BJ (cell line): ENCODE measurements at regions not wholly inside any gene's neighbourhood (a gene's known extent, or its start where the extent isn't known, plus 50 kb on each side); places are given as distances from the start of the nearest gene placed in this dataset.

Experiments
- CTCF ChIA-PET: fragments of 350-600 bp; formaldehyde crosslinking; extraction: SDS; loops from one replicate; lab custom pipeline; 2021; ENCODE audit warnings: antibody characterized with exemption, inconsistent platforms; lab: Yijun Ruan, JAX
- POLR2A ChIA-PET: fragments of 300-600 bp; sonication (Branson Sonifier 250); formaldehyde crosslinking; extraction: SDS; loops from one replicate; lab custom pipeline; 2021; ENCODE audit warnings: antibody characterized with exemption; lab: Charles Lee
- DNase-seq: peaks from one replicate; pipeline ENCODE4 v3.0.0-alpha.2; 2011; ENCODE audit warnings: low read depth
- H3K27me3 ChIP-seq: 2 replicates; pipeline ENCODE4 v1.6.0; 2011; ENCODE audit warnings: low read length; ENCODE audit not compliant: control insufficient read depth, insufficient read depth
- H3K36me3 ChIP-seq: 2 replicates; pipeline ENCODE4 v1.5.1; 2011; ENCODE audit warnings: low read length; ENCODE audit not compliant: control insufficient read depth, insufficient read depth
- H3K4me3 ChIP-seq: 2 replicates; pipeline ENCODE4 v1.5.1; 2011; ENCODE audit warnings: low read depth, mild to moderate bottlenecking, control low read depth, low read length
- CTCF ChIP-seq: IDR thresholded peaks from 2 replicates; pipeline ENCODE4 v1.5.1; 2011; ENCODE audit warnings: low read depth, mild to moderate bottlenecking, control low read depth, inconsistent platforms, low read length, moderate library complexity; ENCODE audit not compliant: insufficient read depth

DNA sequence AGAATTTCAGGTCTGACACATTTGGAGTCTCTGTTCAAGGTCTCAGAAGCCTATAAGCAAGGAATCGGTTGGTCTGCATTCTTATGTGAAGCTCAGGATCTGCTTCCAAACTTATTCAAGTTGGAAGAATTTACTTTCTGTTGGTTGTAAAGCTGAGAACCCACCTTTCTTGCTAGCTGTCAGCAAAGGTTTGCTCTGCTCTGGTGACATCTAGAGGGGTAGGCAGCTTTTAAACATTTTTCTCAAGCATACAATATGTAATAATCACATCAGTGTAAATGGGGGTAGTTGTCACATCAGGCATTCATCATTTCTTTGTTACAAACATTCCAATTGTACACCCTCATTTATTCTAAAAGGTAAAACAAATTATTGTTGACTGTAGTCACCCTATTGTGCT, 935.2 kb downstream of the TRAM1L1 start:
- no peak for DNase-seq
- TF ChIP-seq CTCF: no peak
- ChIA-PET POLR2A (no interaction called here), CTCF (no interaction called here)
- H3K36me3 ChIP-seq: no peaks in the 10 kb centered on the region
- H3K27me3 ChIP-seq: no peaks in the 10 kb centered on the region
- H3K4me3 ChIP-seq: no peak overlapping the region

- no peak for DNase-seq
- TF ChIP-seq CTCF: no peak
- Histone ChIP-seq H3K36me3 (no peaks in the 10 kb centered on the region), H3K4me3 (no peak overlapping the region), H3K27me3 (no peaks in the 10 kb centered on the region)
- CTCF ChIA-PET: interaction anchor here (0.6 kb wide), 1 partner anchor 723 kb away, joined by 5 read pairs; no protein-coding TSS in a partner anchor
- POLR2A ChIA-PET: no interaction called here
Measured at GRCh38 chr4:116143198-116143597, 942.2 kb downstream of the TRAM1L1 start.

DNA sequence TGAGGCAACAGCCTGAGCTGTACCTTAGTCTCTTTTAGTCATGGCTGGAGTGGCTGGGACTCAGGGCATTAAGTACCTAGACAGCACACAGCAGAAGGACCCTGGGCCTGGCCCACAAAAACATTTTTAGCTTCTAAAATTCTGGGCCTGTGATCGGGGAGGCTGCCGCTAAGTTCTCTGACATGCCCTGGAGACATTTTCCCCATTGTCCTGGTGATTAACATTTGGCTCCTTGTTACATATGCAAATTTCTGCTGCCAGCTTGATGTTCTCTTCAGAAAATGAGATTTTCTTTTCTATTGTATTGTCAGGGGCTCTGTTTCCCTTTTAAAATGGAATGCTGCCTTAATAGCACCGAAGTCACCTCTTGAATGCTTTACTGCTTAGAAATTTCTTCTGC, 952.4 kb downstream of the TRAM1L1 start:
- no peak for TF ChIP-seq CTCF
- ChIA-PET CTCF (interaction anchor here (0.6 kb wide), 1 partner anchor 16 kb away, joined by 3 read pairs; no protein-coding TSS in a partner anchor), POLR2A (no interaction called here)
- Histone ChIP-seq H3K4me3 (no peak overlapping the region), H3K36me3 (no peaks in the 10 kb centered on the region), H3K27me3 (no peaks in the 10 kb centered on the region)
- DNase-seq: no peak

DNA sequence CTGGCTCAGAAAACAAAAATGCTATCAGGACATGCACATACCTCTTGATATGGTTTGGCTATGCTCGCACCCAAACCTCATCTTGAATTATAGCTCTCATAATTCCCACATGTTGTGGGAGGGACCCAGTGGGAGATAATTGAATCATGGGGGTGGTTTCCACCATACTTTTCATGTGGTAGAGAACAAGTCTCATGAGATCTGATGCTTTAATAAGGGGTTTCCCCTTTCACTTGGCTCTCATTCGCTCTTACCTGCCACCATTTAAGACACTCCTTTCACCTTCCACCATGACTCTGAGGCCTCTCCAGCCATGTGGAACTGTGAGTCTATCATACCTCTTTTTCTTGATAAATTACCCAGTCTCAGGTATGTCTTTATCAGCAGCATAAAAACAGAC, 958.6 kb downstream of the TRAM1L1 start:
- no peak for TF ChIP-seq CTCF
- ChIA-PET CTCF (no interaction called here), POLR2A (no interaction called here)
- no peak for DNase-seq
- H3K4me3 ChIP-seq: no peak overlapping the region
- no peaks in the 10 kb centered on the region for H3K36me3 ChIP-seq
- H3K27me3 ChIP-seq: no peaks in the 10 kb centered on the region

DNA sequence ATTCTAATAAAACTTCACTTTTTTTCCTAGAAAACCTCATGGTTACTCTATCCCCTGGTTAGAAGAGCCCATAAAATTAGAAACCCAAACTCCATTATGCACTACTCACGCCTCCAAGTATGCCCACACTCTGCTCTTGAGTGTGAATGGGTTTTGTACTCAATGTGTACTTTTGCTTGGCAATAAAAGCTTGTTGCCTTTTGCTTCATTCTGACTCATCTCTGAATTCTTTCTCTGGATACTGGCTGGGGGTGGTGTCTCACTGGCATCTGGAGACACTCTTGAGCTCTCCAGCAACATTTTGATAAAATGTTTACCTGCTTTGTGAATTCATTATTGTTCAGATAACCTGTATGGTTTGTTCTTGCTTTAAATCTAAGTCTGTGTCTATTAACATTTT, 963.3 kb downstream of the TRAM1L1 start:
- DNase-seq: no peak
- POLR2A ChIA-PET: no interaction called here
- TF ChIP-seq CTCF: no peak
- no peak overlapping the region for H3K4me3 ChIP-seq
- H3K27me3 ChIP-seq: no peaks in the 10 kb centered on the region
- H3K36me3 ChIP-seq: no peaks in the 10 kb centered on the region
- CTCF ChIA-PET: interaction anchor here (0.6 kb wide), 1 partner anchor 393 kb away, joined by 3 read pairs; no protein-coding TSS in a partner anchor
